Testis (tissue), 2 donors: ENCODE measurements at regions not wholly inside any gene's neighbourhood (a gene's known extent, or its start where the extent isn't known, plus 50 kb on each side); places are given as distances from the start of the nearest gene placed in this dataset.

ENCODE experiments used
- CTCF ChIP-seq, 3 experiments: fragments of 450-650 bp in 2 of 3; fragments of 200-600 bp in 1 of 3; sonication (generic) in 1 of 3; IDR thresholded peaks; one replicate each; pipeline ENCODE4 v1.5.1; 2016 to 2019; ENCODE audit warnings: antibody characterized with exemption in 3 of 3, mild to moderate bottlenecking in 2 of 3, moderate library complexity in 1 of 3
- POLR2A ChIP-seq: fragments of 450-650 bp; IDR thresholded peaks from one replicate; pipeline ENCODE4 v1.6.1; 2017; ENCODE audit warnings: antibody characterized with exemption, mild to moderate bottlenecking, moderate library complexity

GRCh38 chr1:244163861-244164510 is 112.9 kb downstream of the ZBTB18 start:
- no peak for TF ChIP-seq CTCF (IDR thresholded peaks at IDR 0.05)
- TF ChIP-seq POLR2A, result no peak
